ENCODE measurements at regions not wholly inside any gene's neighbourhood (a gene's known extent, or its start where the extent isn't known, plus 50 kb on each side); places are given as distances from the start of the nearest gene placed in this dataset.

DNA sequence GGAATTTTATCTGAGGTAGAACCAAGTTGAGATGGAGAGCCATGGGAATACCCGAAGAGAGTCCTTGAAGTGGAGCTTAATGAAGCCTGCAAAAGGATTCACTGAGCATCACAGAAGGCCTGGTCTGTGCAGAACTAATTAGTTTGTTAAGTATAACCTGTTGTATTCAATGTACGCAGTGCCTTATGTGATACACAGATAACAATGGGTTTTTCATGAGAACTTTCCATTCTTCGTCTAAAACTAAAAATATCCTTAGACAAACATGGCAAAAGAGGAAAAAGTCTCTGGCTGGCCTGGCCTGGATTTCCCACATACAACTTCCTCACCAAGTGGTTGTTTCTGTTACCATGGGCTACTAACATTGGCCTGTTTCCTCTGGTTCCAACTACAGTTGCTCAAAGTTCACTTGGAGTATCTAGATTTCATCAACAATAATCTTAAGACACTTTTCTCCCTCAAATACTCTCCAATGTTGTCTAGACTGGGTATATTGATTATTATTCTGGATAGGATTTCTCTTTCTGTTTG lies 237.6 kb upstream of the ZNF462 start:
- no peak for DNase-seq

DNA sequence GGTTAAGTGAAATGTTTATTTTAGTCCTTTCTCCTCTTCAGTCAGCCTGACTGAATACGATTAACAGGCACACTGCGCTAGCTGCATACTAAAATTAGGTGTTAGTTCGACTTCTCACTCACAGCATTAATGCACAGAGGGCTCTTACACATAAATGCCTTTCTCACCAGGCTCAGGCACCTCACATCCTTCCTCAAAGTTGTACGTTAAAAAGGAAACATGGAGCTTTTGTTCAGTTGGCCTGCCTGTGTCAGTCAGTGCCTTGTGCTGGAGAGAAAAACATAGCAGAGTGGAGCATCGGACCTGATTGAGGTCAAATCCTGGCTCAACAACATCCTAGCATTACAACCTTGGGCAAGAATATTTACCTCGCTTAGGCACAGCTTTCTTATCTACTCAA lies 236.0 kb upstream of the ZNF462 start:
- no peak for DNase-seq

DNA sequence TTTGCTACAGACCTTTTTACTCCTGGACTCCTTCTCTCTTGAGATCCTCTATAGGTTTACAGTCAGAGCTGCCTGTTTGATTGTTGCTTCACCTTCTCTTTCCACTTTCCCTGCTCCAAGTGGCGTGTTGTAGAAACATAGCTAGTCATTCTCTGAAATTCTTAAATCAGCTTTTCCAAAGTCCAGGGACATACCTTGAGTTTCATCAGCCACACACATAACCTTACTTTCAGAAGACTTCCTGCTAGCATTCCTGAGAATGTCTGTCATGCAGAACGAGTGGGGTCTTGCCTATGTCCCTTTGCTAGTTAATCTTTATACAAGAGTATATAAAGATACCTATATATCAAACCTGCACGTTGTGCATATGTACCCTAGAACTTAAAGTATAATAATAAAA lies 230.3 kb upstream of the ZNF462 start:
- no peak for DNase-seq

DNA sequence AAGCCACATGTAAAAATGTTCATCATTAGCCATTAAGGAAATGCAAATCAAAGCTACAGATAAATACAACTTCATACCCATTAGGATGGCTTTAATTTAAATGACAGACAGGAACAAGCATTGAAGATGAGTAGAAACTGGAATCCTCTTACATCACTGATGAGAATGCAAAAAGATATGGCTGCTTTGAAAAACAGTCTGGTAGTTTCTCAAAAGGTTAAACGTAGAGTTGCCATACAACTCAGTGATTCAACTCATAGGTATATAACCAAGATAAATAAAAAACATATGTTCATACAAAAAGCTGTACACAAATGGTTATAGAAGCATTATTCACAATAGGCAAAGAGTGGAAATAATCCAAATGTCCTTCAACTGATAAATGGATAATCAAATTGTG lies 228.8 kb upstream of the ZNF462 start:
- DNase-seq = no peak

DNA sequence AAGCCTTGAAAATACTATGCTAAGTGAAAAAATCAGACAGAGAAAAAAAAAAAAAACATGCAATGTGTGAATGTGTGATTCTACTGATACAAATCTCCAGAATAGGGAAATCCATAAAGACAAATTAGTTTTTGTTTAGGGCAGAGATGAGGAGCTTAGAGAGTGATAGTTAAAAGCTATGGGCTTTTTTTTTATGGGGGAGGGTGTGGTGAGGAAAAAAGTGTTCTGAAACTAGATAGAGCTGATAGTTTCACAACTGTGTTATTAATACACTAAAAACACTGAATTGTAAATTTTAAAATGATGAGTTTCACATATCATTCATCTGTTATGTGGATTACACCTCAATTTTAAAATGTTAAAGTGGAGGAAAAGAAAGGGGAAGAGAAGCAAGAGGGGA lies 228.3 kb upstream of the ZNF462 start:
- no peak for DNase-seq

DNA sequence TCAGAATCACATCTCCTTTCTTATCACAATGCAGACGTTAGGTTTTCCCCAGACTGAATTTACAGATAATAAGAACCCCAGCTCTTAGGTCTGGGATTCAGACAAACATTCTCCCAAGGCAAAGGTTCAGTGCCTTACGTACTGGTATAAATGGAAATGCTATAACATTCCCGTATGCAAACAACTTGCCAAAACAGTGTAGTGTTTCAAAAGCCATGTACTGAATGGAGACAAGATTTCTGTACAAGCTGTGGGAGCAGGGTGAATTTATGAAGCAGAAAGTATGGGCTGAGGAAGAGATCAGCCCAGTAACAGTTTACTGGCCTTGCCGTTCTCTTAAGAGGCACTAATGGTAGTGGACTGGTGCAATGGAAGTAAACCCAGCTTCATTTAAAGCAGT lies 225.5 kb upstream of the ZNF462 start:
- no peak for DNase-seq

DNA sequence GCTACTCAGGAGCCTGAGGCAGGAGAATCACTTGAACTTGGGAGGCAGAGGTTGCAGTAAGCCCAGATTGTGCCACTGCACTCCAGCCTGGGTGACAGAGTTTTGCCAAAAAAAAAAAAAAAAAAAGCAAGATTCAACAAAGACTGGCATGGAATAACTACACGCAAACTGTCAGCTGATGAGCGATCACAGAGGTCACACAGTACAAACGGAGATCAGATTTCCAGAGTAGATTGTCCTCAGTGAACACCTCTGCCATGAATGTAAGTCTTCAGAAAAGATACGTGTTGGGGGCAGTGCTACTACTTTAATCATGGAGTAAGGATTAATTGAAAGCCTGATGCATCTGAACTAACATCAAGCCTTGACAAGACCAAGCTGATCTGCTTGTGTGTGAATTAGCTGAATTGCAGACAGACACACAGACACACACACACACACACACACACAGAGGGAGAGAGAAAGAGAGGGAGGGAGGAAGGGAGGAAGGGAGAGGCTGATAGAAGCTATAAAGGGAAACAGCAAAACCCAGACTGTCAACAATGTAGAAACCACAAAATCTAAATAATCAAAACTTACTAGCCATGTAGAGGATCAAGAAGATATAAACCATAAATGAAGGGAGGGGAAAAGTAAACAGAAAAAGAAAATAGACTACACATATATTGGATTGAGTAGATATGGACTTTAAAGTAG lies 222.9 kb upstream of the ZNF462 start:
- DNase-seq = no peak

DNA sequence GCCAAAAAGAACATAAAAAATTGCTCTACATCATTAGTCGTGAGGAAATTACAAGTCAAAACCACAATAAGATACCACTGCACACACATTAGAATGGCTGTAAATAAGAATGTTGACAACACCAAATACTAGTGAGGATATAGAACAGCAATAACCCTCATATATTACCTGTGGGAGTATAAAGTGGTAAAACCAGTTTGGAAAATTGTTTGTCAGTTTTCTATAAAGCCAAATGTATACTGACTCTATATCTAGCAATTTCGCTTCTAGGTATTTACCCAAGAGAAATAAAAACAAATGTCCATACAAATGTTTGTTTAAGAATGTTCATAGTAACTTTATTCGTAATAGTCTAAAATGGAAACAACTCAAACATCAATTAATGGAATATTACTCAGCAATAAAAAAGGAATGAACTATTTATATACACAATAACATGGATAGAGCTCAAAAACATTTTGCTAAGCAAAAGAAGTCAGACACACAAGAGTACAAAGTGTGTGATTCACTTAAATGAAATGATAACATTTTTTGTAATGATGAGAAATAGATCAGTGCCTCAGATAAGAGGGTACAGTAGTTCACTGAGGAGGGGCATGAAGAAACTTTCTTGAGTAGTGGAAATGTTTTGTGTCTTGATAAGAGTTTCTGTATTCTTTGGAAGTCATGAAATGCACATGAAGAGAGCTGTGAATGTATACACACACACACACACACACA lies 219.6 kb upstream of the ZNF462 start:
- DNase-seq = no peak

DNA sequence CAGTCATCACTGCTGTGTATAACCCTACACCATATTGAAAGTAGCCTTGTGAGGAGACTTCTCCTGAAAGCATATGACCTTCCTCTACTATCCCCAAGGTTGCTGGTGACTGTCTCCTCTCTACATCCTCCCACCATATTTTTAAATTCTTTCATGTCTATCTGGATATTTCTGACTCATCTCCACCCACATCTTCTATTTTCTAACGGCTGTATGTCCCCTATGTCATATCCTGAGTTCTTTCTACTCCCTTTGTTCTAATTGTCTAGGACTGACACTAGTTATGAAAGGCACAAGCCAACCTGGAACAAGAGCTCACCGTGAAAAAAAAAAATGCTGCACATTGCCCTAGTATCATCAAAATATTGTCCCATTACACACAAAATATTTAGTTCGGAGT lies 218.3 kb upstream of the ZNF462 start:
- DNase-seq = no peak

DNA sequence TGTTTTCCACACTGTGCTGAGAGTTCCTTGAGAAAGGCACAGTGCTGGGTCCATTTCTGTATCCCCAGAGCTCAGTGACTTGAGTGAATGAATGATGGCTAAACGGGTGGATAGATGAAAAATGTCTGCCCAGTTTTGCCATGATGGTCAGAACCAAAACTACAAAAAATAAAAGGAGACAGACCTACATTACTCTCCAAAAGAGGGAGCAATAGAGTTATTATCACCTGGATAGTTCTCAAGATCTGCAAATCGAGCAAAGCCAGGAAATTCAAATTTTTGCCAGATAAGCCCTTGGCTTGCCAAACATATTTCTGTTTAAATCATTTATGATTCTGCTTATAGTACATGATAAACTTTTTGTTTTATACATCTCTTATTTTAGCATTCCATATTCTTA lies 214.2 kb upstream of the ZNF462 start:
- no peak for DNase-seq

DNA sequence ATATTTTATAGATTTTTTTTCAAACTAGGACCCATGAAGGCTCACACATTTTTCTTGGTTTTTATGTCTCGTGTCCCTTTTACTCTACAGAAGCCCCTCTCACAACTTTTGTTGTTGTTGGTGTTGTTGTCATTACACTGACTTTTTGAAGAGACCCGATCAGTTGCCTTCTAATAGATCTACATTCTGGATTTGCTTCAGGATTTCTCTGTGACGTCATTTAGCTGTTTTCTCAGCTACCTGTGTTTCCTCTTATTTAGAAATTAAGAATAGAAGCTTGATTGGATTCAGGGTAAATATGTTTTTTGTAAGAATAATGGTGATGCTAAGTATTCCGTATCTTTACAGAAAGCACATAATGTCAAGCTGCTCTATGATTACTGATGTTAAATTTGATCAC lies 213.3 kb upstream of the ZNF462 start:
- no peak for DNase-seq

DNA sequence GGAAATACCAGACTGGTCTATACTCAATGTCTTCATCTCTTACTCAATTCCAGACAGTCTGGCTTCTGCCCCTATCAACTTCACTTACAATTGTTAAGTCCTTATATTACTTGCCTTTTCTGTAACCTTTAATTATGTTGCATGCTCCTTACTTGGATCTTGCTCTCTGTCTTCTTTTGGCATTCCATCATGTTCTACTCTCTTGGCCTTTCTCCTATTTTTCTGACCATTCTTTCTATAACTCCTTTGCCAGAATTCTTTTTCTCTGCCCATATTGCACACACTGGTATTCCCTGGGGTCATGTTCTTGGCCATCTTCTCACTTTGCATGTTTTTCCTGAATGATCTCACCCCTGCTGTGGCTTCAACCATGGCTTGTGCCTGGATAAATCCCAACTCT lies 209.8 kb upstream of the ZNF462 start:
- DNase-seq = no peak

DNA sequence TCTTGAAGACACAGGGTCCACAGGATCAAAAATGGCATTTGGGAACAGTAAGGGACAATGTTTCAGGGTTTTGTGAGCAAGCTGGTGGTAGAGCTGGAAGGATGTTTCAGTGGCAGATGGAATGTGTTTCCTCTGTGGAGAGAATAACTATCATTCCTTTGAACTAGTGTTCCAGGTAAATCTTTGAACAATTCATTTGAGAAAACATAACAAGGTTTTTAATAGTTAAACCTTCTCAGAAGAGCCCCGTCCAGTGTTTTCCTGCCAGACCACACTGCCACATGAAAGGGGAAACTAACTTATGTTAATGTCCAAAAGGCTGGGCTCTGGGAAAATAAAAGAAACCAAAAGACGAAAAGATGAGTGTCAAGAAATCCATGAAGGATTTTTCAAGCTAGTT lies 207.0 kb upstream of the ZNF462 start:
- no peak for DNase-seq

DNA sequence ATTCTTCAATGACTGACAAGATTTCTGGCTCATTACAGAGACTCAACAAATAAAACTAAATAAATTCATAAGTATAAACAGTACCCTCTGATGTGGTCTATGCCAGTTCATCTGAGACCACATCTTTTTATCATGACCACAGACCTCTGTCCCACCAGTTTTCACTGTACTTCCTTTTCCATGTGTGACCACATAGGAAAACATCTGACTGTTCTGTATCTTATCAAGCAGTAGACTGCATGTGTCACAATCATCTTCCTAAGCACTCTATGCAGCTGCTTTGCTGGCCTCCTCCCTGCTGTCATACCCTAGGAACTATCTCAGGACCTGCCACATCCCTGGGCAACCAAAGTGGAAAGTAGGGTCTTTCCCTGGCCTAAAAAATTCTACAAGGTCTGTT lies 205.0 kb upstream of the ZNF462 start:
- DNase-seq = no peak

DNA sequence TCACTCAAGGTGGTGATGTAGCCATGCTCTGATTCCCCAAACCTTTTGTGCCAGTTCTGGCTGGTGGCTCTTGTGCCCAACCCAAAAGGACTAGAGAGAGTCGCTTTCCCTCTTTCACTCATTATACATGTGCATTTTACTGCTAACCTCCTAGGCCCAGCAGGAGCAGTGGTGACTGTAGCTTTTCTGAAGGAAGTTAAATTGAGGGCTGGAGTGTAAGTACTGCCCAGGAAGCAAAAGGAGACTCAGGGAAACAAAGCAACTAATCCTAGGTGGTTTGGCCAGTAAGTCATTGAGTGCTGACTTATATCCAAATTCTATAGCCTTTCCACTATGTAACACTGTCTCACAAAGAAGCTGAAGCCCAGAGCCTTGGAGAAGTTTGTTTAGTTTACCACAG lies 194.4 kb upstream of the ZNF462 start:
- no peak for DNase-seq

DNA sequence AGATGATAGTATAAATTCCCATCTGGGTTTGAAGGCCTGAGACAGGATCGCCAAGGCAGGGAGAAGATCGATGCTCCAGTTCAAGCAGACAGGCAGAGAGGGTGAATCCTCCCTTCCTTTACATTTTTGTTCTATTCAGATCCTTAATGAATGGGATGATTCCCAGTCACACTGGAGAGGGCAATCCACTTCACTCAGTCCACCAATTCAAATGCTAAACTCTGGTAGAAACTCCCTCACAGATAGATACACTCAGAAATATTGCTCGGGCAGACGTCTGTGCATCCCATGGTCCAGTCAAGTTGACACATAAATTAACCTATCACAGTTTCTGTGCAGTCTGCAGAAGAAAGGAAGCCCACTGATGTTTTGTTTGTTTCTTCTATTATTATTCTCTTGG lies 193.1 kb upstream of the ZNF462 start:
- DNase-seq = no peak

DNA sequence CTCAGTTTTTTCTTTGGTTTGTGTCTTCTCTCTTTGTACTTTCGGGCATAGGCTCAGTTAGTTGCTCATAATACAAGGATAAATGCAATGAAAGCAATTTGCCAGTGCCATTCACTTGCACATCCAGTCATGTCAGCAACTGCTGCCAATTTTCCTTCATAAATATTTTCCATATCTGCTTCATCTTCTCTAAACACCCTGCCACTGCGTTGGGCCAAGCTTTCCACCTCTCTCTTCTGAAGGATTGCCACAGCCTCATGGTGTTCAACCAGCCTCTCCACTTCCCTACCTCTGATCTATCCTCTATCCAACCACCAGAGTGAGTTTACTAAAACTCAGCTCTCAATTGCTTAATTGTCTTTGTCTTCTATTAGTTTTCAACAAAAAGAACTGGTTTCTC lies 192.5 kb upstream of the ZNF462 start:
- no peak for DNase-seq

DNA sequence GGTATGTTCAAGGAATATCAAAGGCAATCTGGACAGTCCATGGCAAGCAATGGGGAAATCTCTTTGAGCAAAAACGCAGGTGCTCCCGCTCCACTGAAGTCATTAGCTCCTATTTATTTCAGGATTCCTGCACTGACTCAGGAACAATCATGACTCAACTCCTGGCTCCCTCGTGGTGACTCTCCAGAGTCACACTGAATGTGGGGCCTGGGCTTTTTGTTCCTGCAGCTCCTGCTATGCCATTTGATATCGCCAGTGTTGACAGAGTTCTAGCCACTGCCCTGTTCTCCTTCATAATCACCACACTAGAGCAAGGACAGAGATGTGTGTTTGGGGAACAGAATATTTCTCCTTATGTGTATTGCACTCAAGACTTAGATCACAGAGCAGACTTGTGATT lies 187.2 kb upstream of the ZNF462 start:
- DNase-seq = no peak

DNA sequence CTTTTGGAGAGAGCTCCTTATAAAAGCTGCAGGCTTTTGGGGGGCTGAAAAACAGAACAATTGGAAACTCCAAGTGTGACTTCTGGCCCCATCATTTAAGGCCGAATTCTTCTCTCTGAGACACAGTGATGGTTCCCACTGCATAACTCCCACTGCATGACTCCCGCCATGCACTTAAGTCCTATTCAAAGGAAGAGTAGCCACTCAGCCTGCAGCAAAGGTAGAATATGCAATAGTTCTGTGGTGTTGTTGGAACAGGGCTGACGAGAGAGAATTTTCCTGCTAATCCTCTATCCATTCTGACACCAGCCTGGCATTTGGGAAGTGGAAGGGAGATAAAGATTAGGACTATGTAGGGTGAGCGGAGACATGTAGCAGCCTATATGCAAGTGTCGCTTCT lies 185.6 kb upstream of the ZNF462 start:
- no peak for DNase-seq

DNA sequence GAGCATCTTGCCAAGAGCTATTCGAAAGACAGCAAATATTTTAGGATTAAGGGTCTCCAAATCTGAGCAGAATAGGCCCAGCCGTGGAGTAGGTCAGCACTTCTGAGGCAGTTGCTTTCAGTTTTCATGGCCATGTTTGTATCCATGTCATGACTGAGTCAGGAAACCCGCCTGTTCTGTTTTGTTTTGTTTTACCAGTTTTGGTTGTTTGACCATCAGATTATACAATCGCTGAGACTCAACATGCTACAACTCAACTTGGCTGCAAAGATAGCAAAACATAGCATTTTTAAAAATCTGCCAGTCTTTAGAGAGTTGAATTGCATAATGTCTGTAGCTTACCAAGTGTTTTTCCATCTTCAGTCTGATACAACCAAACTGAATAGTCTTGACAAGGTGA lies 185.1 kb upstream of the ZNF462 start:
- DNase-seq = no peak

DNA sequence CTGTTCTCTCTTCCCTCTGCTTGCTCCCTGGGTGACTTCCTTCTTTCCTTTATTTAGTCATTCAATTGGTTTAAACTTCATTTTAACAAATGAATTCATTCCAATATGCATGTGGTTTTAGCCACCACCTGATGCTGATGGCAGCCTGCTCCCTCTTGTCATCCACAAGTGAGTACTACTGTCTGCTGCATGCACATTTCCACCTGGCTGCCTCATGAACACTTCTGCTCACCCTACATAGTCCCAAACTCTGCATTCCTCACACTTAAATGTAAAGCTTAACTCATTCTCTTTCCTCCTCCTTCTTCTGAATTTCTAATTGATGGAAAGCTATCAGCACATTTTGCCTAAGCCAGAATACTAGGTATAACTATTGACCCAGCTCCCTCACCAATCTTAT lies 184.7 kb upstream of the ZNF462 start:
- DNase-seq = no peak

DNA sequence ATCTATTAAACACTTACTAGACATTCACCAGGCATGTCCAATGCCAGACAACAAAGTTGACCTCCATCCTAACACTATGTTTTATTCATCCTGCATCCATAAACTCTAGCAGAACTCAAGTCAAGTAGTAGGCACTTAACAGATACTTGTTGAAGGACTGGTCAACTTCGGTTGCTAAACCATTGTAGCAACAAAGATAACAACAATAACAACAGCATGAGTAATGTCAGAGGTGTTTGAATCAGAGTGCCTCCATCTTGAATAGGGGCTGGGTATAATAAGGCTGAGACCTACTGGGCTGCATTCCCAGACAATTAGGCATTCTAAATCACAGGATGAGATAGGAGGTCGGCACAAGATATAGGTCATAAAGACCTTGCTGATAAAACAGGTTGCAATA lies 180.5 kb upstream of the ZNF462 start:
- DNase-seq = no peak

DNA sequence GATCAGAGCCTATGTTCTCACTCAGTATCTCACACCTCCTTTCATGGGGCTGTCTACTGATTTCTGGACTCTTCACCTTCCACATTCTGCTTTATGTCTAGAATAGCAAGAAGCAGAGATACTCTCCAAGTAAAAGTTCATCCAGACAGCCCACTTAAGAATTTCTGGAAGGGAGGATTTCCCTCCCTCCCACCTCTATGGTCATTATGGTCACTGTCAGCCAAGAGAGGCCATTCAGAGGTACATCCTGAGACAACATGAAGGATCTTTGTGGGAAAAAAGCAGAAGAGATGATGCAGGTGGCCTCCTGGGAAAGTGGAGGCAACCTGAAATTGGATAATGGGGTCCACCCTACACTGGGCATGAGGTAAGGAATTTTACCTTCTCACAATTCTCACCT lies 179.5 kb upstream of the ZNF462 start:
- no peak for DNase-seq

DNA sequence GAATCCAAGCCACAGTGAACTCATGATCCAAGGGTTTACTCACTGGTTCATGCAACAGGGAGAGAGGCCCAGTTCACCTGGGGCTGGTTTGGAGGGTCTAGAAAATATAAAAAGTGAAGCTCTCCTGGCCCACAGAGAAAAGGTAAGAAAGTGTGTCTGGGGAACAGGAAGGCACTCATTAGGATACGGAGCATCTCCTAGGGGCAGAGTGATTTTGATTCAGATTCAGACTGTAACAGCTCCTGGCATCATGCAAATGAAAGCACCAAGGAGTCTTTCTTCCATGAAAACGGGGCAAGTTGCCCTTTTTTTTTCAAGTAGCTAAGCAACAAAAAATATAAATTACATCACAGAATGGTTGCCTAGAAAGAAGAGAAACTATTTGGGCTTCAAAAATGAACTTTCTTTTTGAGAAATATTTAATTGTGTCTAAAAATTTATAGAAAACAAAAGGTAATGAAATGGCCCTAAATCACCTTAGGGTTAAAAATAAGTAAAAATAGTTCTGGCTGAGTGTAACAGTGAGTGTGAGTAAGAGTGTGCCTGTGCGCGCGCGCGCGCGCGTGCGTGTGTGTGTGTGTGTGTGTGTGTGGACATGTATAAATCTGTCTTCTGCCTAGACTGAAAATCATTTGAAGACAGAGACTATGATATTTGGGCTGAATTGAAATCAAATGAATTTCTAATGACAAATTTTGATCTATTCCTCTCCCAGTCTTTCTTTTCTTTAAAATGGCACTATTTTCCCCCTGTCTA lies 177.8 kb upstream of the ZNF462 start:
- no peak for DNase-seq

Measured in activated CD4-positive, alpha-beta T cell treated with anti-CD3 and anti-CD28 coated beads, Interleukin-10, Interleukin-2, amounts not matched to agents 100 ng/mL and 50 ng/mL, durations not matched to agents 16 hours and 8 hours (primary cell).